GM19468 (cell line): ENCODE measurements at regions not wholly inside any gene's neighbourhood (a gene's known extent, or its start where the extent isn't known, plus 50 kb on each side); places are given as distances from the start of the nearest gene placed in this dataset.
"Not testable (repeated sequence)": the region's sequence is repeated elsewhere in the genome, so short reads cannot be mapped to it uniquely, and the experiment has no call there.

Source experiments
- ATAC-seq: cut with Tn5 transposase; IDR thresholded peaks from one replicate; pipeline ENCODE4 v1.9.1; 2021; ENCODE audit warnings: mild to moderate bottlenecking, moderate library complexity, moderate number of reproducible peaks; ENCODE audit not compliant: unreplicated experiment; ENCODE audit errors: extremely low read depth

DNA sequence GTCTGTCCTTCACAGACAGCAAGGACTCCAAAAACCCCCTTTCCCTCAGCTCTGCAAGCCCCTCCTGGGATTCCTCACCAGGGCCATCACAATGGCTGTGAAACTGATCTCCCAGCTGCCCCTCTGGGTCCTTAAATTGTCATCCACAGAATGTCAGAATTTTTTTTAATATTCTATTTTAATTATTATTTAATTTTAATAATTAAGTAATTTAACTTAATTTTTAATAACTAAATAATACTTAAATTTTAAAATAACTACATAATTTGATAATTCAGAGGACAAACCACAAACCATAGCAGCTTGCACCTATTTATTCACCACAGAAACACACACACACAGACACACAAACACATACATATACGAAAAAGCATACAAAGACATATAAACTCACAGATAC is 565.8 kb upstream of the COBL start:
- ATAC-seq, result no peak

DNA sequence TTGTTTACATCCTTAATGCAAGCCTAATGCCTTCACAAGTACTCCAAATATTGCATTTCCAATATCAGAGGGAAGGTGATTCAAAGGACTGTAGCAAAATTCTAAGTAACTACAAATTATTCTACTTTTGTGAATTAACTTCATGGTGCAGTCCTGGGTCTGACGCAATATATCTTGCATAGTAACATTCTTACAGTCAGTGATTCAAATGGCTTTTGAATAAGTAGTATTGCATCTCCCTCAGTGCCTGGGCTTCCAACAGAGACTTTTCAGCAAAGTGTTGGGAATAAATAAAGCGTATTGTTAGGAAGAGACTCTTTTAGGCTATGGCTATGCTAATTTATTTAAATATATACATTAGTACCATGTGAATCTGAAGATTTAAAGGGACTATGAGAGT is 564.7 kb upstream of the COBL start:
- no peak for ATAC-seq

DNA sequence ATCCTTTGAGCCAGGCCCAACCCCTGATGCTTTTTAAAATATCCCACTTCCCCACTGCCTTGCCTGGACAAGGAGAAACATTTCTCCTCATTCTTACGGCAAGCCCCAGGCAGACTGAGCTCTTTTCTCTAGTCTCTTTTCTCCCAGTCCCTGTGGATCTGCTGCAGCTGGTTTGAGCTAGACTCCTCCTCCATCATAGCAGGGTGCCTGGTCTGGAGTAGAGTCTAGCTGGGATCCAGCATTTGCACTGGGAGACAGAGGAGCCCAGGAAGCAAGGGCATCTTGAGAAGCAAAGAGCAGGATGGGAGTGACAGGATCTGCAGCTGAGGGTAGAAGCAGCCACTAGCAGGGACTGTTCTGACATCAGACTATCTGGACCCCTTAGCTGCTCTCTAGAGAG is 562.3 kb upstream of the COBL start:
- ATAC-seq, result no peak

DNA sequence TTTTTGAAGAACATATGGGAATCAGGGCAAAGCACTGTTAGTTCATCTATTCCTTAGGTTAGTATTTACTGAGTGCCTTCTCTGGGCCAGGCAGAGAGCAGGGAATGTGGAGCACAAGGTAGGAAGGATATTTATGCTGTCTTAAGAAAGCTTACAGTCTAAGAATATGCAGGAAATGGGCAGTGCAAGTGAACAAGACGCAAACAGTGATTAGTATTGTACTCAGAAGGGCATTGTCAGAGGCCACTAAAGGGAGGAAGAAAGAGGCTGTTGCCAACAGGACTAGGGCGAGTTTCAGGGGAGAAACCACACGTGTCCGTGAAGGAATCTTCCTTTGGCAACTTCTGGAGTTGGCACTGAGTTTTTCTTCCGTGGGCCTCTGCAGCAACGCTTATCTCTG is 552.8 kb upstream of the COBL start:
- no peak for ATAC-seq

DNA sequence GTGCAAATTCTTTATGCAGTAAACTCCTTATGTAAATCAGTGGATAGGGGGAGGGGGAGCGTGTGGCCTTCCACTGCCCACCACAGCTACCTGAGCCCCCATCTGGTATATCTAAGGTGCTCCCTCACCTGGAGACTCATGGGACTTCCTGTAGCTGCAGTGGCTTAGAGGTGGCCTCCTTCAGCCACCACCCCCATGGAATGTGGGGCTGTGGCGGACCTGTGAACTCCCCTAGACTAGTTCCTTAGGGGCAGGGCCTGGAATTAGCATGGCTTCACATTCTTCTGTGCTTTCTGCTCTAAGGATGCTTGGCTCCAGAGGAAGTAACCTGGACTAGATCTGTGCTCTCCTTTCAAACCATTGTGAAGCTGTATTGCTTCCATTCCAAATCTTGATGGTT is 550.5 kb upstream of the COBL start:
- ATAC-seq, result no peak

DNA sequence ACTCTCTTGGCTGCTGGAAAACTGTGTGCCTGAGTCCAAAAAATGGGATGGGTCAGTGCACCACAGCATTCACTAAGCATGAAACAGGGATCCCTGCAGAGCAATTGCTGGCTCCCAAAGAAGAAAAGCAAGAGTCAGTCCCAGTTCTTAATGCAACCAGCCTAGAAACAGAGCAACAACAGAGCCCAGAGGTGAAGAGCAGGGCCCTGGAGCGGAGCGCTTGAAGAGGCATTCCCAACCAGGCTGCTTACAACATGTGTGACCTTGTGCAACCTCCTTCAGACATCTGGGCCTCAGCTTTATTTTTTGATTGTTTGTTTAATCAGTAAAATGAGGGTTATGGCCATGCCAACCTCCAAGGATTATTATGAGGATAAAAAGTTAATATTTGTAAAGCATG is 543.7 kb upstream of the COBL start:
- no peak for ATAC-seq

DNA sequence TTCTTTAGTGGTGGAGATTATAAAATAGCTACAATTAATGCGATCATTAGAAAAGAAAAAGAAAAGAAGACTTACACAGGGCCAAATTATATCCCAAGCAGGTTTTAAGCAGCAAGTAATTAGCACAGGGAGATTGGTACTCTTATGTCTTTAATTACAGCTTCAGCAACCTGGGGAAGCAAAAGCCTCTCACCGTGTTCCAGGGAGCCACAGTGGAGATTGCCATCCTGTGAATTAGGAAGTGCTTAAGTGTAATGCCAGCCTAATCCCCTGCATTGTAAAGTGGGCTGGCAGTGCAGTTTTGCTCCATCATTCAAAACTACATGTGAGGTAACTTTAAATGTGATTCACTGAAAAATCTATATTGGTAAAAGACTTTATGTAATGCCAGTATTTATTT is 533.5 kb upstream of the COBL start:
- no peak for ATAC-seq

DNA sequence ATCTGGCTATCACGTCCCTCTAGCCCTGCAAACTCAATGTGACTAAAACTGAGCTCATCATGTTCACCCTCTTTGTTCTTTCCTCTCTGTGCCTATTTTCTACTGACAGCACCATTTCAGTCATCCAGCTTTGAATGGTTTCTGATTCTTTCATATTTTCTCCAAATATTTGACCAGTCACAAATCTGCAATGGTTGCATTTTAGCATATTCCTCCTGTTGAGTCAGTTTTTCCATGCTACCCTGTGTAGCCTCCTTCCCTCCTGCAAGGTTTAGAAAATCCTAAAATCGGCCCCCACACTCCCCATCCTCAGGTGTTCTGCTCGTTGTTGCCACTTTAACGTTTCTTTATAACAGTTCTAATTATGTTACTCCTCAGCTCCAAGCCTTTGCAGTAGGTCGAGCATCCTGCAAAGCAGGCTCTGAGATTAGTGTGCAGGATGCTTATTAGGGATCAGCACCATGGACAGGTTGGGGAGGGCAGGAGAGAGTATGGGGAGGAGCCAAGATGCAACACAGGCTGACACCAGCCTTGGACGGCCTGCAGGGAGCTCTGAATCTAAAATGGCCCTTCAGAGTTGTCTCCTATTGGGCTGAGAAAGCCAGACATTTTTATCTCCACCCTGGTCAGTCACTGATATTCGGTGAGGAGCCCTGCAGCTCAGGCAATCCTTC is 531.0 kb upstream of the COBL start:
- no peak for ATAC-seq

DNA sequence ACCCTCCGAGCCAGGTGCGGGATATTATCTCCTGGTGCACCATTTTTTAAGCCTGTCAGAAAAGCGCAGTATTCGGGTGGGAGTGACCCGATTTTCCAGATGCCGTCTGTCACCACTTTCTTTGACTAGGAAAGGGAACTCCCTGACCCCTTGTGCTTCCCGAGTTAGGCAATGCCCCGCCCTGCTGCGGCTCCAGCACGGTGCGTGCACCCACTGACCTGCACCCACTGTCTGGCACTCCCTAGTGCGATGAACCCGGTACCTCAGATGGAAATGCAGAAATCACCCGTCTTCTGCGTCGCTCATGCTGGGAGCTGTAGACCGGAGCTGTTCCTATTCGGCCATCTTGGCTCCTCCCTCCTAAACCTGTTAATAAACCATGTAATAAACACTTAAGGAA is 522.5 kb upstream of the COBL start:
- not testable (repeated sequence) for ATAC-seq

DNA sequence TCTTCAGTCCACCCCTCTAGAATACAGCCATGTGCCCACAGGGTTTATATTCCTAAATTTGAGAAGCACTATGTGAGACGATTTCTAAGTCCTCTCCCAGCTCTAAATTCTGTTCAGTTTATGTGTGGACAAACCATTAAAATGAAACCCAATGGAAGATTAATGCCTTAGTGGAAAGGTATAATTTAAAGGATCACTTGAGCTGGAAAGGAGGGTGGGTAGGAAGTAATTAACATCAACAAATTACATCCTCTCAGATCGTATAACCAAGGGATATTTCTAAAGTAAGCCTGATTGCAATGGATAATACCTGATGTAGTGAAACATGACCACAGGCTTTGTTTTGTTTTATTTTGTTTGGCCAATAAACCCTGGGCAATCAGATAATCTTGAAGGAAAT is 511.0 kb upstream of the COBL start:
- no peak for ATAC-seq

DNA sequence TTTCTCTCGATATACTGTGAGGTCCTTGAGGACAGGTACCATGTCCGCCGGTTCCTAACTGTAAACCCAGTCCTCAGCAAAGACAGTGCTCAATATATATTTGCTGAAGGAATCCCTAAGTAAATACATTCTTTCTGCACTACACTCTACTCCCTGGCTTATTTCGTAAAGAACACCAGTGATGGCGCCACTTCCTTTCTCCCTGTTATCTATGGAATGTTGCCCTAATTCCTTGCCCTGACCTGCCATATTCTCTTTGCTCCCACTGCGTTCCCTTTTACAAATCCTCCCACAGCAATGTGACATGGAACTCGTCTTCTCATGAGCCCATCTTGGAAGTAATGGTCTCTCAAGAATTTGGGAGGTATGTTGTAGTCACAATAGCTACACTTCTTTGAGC is 507.4 kb upstream of the COBL start:
- no peak for ATAC-seq

DNA sequence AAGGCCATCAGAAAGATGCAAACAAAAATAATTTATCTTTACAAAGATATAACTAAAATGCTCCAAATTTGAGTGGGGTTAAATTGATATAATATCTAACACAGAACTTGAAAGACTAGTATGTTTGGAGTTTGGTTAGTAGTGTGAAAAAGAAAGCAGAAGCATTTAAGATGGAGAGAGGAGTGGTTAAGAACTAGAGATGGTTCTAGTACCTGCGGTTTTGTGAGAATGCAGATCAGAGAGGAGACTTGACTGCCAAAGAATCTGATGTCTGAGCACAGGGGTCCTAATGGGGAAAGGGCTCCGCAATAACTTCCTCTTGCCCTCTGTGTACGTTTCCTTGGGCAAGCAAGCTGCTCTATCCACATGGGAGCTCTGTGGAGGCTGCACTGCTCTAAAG is 506.8 kb upstream of the COBL start:
- no peak for ATAC-seq

DNA sequence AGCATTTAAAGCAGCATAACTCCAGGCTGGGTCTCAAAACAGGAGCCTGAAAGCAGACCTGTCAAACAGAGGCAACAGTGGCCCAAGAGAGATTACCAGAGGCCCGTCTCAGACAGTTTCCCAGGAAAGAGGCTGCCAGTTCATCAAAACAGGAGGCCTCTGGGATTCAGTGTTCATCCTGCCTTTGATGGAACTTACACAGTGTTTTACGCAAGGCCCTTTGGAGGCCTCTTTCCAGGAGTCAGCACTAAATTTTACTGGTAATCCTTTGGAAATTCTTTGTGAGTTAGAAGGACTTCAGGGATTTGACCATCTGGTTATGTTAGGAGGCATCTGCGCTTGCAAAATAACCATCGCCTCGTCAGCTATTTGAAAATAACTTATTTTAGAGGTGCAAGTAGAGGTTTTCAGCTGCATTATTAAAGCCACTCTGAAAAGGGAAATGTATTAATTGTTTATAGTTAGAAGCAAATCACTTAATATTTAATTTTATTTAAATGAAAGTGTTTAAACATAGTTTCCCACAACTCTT is 501.2 kb upstream of the COBL start:
- no peak for ATAC-seq

DNA sequence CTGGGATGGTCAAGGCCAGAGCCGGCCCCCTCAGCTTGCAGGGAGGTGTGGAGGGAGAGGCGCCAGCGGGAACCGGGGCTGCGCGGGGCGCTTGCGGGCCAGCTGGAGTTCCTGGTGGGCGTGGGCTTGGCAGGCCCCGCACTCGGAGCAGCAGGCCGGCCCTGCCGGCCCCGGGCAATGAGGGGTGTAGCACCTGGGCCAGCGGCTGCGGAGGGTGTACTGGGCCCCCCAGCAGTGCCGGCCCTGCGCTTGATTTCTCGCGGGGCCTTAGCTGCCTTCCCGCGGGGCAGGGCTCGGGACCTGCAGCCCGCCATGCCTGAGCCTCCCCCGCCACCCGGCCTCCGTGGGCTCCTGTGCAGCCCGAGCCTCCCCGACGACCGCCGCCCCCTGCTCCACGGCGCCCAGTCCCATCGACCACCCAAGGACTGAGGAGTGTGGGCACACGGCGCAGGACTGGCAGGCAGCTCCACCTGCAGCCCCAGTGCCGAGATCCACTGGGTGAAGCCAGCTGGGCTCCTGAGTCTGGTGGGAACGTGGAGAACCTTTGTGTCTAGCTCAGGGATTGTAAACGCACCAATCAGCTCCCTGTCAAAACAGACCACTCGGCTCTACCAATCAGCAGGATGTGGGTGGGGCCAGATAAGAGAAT is 489.3 kb upstream of the COBL start:
- not testable (repeated sequence) for ATAC-seq

DNA sequence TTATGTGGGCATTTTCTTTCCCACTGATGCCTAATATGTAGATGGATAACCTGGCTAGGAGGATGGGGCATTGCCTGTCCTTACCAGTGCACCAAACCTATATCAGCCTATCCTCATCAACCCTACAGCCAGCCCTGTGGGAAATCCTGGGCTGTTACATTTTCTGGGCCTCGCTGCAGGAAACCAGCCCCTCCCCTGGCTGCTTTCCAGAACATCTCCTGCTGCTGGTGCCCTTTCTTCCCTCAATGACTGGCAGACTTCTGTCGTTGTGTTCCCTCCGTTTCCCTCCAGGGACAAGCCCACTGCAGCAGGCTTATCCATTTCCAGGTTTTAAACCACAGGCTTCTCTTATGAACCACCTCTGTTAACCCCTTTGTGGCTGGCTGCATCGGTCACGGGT is 486.1 kb upstream of the COBL start:
- ATAC-seq, result no peak

DNA sequence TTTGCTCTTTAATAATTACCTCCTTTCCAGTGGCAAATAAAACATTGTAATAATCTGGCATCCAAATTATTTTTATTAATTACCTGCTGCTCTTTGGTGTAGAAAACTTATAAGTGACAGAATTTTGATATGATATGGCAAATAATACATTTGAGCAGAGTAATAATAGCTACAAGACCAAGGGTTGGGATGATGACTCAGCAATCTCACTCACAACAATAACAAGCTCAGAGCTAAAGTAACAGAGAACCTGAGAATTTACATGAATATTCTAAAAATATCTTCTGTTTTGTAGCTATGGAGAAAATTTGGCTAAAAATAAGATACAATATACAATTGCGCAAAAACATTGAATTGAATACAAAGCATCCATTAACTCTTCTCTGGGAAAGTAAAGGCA is 480.8 kb upstream of the COBL start:
- ATAC-seq, result no peak

DNA sequence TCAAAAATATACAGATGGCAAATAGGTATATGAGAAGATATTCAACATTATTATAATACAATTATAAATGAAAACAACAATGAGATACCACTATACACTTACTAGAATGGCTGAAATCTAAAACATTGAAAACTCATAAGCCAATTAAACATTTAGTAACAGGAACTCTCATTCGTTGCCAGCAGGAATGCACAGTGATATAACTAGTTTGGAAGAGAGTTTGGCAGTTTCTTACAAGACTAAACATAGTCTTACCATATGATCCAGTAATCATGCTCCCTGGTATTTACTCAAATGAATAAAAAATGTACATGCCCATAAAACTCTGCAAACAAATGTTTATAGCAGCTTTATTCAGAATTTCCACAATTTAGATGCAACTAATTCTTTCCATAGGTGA is 476.2 kb upstream of the COBL start:
- no peak for ATAC-seq

DNA sequence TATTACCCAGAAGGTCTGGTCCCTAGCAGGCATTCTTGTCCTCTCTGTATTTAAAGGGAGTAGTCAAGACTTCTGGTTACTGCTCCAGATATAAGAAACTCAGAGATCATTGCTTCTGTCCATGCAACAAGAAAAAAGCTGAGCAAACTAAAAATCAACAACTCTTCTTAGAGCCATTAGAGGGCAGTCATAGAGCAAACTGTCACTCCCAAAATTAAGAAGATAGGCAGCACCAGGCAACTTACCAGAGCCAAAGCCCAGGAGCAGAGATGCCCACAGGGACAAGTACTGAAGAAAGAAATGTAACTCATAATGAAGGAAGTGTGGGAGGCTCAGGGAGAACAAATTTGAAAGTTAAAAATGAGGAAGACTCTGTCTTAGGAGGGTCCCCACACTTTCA is 472.9 kb upstream of the COBL start:
- no peak for ATAC-seq

DNA sequence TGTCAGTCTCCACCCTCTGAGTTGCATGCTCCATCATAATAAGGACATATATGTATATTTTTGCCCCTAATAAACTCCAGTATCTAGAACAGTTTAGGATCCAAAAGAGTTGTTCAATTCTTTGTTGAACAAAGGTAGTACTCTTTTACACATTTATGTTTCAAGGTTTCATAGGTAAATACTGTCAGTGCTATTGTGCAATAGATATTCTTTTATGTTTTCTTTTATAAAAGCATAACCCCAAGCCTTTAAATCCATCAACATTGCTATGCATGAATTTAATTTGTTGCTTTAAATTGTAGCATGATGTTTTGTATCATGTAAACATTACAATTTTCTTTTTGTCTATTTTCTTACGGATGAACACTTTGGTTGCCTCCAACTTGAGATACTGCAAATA is 469.7 kb upstream of the COBL start:
- no peak for ATAC-seq

DNA sequence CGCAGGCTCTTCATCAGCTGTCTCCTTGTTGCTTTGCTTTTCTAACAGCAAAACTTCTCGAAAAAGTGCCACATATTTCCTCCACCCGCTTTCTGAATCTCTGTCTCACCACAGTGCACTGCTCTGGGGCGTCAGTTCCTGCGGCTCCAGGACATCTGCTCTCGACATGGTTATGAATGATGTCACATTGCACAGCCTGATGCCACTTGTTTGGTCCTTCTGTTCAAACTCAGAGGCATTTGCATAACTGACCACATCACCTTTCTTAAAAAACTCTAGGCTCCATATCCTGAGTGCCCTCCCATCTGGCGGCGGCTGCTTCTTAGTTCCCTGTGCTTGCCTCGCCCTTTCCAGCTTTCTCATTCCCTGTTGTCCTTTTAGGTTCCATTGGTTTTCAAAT is 469.3 kb upstream of the COBL start:
- ATAC-seq, result no peak

DNA sequence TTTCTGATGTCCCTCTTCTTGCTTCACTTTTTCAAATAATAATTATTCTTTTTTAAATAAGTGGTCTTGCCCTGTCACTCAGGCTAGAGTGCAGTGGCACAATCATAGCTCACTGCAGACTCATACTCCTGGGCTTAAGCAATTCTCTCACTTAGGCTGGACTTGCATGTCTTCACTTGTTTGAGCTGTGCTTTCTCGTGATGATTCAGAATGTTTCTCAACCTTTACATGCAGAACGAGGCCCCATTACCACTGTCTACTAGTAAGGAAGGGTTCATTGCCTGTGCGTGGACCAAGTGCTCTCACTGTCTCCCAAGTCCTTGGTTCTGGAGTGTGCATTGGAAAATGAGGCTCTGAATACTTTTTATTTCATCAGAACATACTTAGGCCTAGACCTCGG is 468.6 kb upstream of the COBL start:
- no peak for ATAC-seq

DNA sequence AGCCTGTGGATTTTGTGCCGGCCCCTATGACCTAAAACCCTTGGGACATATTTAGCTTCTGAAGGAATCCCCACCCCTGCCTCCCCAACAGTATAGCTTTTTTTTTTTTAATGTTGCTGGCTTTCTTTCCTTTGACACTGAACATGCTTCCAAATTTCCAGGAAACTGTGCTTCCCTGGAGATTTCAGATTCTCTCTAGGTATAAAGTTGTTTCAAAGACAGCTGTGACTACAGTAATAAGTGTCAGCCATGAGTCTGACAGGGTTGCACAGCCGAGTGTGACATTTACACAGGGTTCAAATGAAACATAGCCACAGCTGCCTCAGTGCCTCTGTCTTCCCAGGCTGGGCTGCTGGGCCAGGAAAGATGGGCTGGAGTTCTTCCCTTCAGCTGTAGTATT is 466.6 kb upstream of the COBL start:
- ATAC-seq, result no peak
